HEK293 (cell line): ENCODE measurements at regions not wholly inside any gene's neighbourhood (a gene's known extent, or its start where the extent isn't known, plus 50 kb on each side); places are given as distances from the start of the nearest gene placed in this dataset.

Source experiments
- GLI2 ChIP-seq: fragments of 450-650 bp; formaldehyde crosslinking; IDR thresholded peaks from 2 replicates; pipeline ENCODE4; 2017; ENCODE audit warnings: missing biosample characterization, missing genetic modification characterization, low read depth, borderline replicate concordance
- YY1 ChIP-seq: fragments of 450-650 bp; formaldehyde crosslinking; IDR thresholded peaks from 2 replicates; pipeline ENCODE4 v1.5.1; 2018; ENCODE audit warnings: missing biosample characterization, missing genetic modification characterization
- ZEB2 ChIP-seq: fragments of 450-650 bp; formaldehyde crosslinking; IDR thresholded peaks from 2 replicates; pipeline ENCODE4 v1.5.1; 2016; ENCODE audit warnings: missing biosample characterization, missing genetic modification characterization
- ZFP41 ChIP-seq: fragments of 450-650 bp; formaldehyde crosslinking; IDR thresholded peaks from 2 replicates; pipeline ENCODE4 v1.5.1; 2016; ENCODE audit warnings: missing biosample characterization, missing genetic modification characterization, borderline replicate concordance
- ZNF184 ChIP-seq: fragments of 450-650 bp; IDR thresholded peaks from 2 replicates; pipeline ENCODE4 v1.5.1; 2018; ENCODE audit warnings: missing biosample characterization, mild to moderate bottlenecking, missing genetic modification characterization
- ZNF621 ChIP-seq: fragments of 450-650 bp; formaldehyde crosslinking; IDR thresholded peaks from 2 replicates; pipeline ENCODE4 v1.5.1; 2017; ENCODE audit warnings: missing biosample characterization, missing genetic modification characterization
- TF ChIP-seq, protein P1 (sequence below): fragments of 450-650 bp; formaldehyde crosslinking; IDR thresholded peaks from 2 replicates; pipeline ENCODE4 v1.5.1; 2016; ENCODE audit warnings: missing biosample characterization, missing genetic modification characterization

DNA sequence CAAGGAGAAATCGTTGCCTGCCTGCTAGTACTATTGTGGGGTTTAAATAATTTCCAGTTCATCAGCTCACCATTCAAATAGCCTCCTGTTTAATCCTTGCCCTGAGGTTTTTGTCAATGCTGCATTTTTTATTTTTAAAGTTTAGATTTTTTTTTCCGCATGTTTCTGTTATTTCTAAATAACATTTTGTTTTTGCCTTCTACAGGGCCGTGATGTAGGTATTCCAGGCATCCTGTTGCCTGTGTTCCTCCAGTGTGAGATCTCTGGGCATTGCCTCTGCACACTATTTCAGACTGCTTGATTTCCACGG is 124.3 kb downstream of the HSD17B3 start:
- TF ChIP-seq, protein P1, sequence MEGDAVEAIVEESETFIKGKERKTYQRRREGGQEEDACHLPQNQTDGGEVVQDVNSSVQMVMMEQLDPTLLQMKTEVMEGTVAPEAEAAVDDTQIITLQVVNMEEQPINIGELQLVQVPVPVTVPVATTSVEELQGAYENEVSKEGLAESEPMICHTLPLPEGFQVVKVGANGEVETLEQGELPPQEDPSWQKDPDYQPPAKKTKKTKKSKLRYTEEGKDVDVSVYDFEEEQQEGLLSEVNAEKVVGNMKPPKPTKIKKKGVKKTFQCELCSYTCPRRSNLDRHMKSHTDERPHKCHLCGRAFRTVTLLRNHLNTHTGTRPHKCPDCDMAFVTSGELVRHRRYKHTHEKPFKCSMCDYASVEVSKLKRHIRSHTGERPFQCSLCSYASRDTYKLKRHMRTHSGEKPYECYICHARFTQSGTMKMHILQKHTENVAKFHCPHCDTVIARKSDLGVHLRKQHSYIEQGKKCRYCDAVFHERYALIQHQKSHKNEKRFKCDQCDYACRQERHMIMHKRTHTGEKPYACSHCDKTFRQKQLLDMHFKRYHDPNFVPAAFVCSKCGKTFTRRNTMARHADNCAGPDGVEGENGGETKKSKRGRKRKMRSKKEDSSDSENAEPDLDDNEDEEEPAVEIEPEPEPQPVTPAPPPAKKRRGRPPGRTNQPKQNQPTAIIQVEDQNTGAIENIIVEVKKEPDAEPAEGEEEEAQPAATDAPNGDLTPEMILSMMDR (tag by site-specific recombination): no peak
- no peak for TF ChIP-seq GLI2 (tag by site-specific recombination)
- no peak for TF ChIP-seq ZEB2 (tag by site-specific recombination)
- no peak for TF ChIP-seq ZNF184 (tag by site-specific recombination)
- TF ChIP-seq ZFP41 (tag by site-specific recombination): no peak
- TF ChIP-seq ZNF621 (tag by site-specific recombination): no peak
- no peak for TF ChIP-seq YY1 (tag by site-specific recombination)
